Colonic mucosa (tissue), 4 donors: ENCODE measurements at regions not wholly inside any gene's neighbourhood (a gene's known extent, or its start where the extent isn't known, plus 50 kb on each side); places are given as distances from the start of the nearest gene placed in this dataset.

ENCODE experiments used
- DNase-seq: peaks from one replicate; pipeline ENCODE4 v3.0.0-alpha.2; 2020
- H3K27ac ChIP-seq: fragments of 200-600 bp; one replicate; pipeline ENCODE4 v1.8.0; 2021
- H3K27me3 ChIP-seq: fragments of 200-600 bp; one replicate; pipeline ENCODE4 v1.8.0; 2021
- H3K36me3 ChIP-seq: fragments of 200-600 bp; one replicate; pipeline ENCODE4 v1.8.0; 2021
- H3K4me1 ChIP-seq: fragments of 200-600 bp; one replicate; pipeline ENCODE4 v1.8.0; 2021; ENCODE audit warnings: mild to moderate bottlenecking
- H3K4me3 ChIP-seq: fragments of 200-600 bp; one replicate; pipeline ENCODE4 v1.8.0; 2021
- H3K9ac ChIP-seq, 2 donors: one replicate each; pipeline ENCODE4 v1.7.0; 2013; ENCODE audit warnings: control low read depth in 2 of 2, low read depth in 2 of 2, low read length in 2 of 2
- H3K9me3 ChIP-seq: fragments of 200-600 bp; one replicate; pipeline ENCODE4 v1.8.0; 2021
- CTCF ChIP-seq: fragments of 200-600 bp; IDR thresholded peaks from one replicate; pipeline ENCODE4 v1.8.0; 2022; ENCODE audit warnings: antibody characterized with exemption, mild to moderate bottlenecking
- intact Hi-C: fragments of 100-400 bp; cut with DNase I; formaldehyde crosslinking; loops from one replicate; pipeline ENCODE4 v1.14.1; 2022
- donor health status: healthy.
- donor health status: DM: no; HTN: no; CAD: no.
- donor health status: DM: no; HTN: no; CAD: no.

- Histone ChIP-seq H3K4me1 (no peaks in the 10 kb centered on the region), H3K9me3 (no peaks in the 10 kb centered on the region), H3K27ac (no peak overlapping the region), H3K36me3 (no peaks in the 10 kb centered on the region), H3K4me3 (no peak overlapping the region), H3K27me3 (no peaks in the 10 kb centered on the region), H3K9ac (no peak overlapping the region)
- intact Hi-C loops, result no loop called here
- no peak for DNase-seq
- TF ChIP-seq CTCF, result no peak
These were observed 246.0 kb upstream of the NFE2L3 start for GRCh38 chr7:25906003-25906402.

GRCh38 chr7:25906760-25907159, 245.2 kb upstream of the NFE2L3 start:
- TF ChIP-seq CTCF, result no peak
- intact Hi-C loops, result no loop called here
- no peaks in the 10 kb centered on the region for H3K9me3 ChIP-seq
- no peak overlapping the region for H3K27ac ChIP-seq
- H3K4me1 ChIP-seq, result no peaks in the 10 kb centered on the region
- H3K9ac ChIP-seq, result no peak overlapping the region
- no peak for DNase-seq
- no peak overlapping the region for H3K4me3 ChIP-seq
- no peaks in the 10 kb centered on the region for H3K27me3 ChIP-seq
- no peaks in the 10 kb centered on the region for H3K36me3 ChIP-seq

GRCh38 chr7:25907214-25907613, 244.8 kb upstream of the NFE2L3 start:
- no peak for TF ChIP-seq CTCF
- Histone ChIP-seq H3K9ac (no peak overlapping the region), H3K4me1 (no peaks in the 10 kb centered on the region), H3K4me3 (no peak overlapping the region), H3K36me3 (no peaks in the 10 kb centered on the region), H3K27me3 (no peaks in the 10 kb centered on the region), H3K9me3 (no peaks in the 10 kb centered on the region), H3K27ac (no peak overlapping the region)
- intact Hi-C loops, result no loop called here
- DNase-seq, result no peak

- no peaks in the 10 kb centered on the region for H3K9me3 ChIP-seq
- H3K9ac ChIP-seq, result no peak overlapping the region
- no peaks in the 10 kb centered on the region for H3K36me3 ChIP-seq
- no peak overlapping the region for H3K4me3 ChIP-seq
- no peaks in the 10 kb centered on the region for H3K27me3 ChIP-seq
- no peak overlapping the region for H3K27ac ChIP-seq
- no peaks in the 10 kb centered on the region for H3K4me1 ChIP-seq
- DNase-seq, result no peak
- no peak for TF ChIP-seq CTCF
- intact Hi-C loops, result no loop called here
These were observed 244.3 kb upstream of the NFE2L3 start for GRCh38 chr7:25907731-25908130.

GRCh38 chr7:25908154-25908949, 243.6 kb upstream of the NFE2L3 start:
- no peak overlapping the region for H3K9ac ChIP-seq
- H3K4me1 ChIP-seq, result no peaks in the 10 kb centered on the region
- H3K27me3 ChIP-seq, result no peaks in the 10 kb centered on the region
- no peak for DNase-seq
- no peaks in the 10 kb centered on the region for H3K36me3 ChIP-seq
- H3K4me3 ChIP-seq, result no peak overlapping the region
- no peaks in the 10 kb centered on the region for H3K9me3 ChIP-seq
- H3K27ac ChIP-seq, result no peak overlapping the region
- TF ChIP-seq CTCF, result no peak
- intact Hi-C loops, result no loop called here
